Caco-2 (cell line): ENCODE measurements at regions not wholly inside any gene's neighbourhood (a gene's known extent, or its start where the extent isn't known, plus 50 kb on each side); places are given as distances from the start of the nearest gene placed in this dataset.

Source experiments
- BruUV-seq: library from RNA; stranded (reverse); fragments of 400-500 nt; replicated peaks from 2 replicates; lab custom pipeline; 2021; lab: Mats Ljungman, UMichigan
- CTCF ChIA-PET: fragments of 300-600 bp; sonication (Branson Sonifier 250); formaldehyde crosslinking; loops from one replicate; lab custom pipeline; 2022; ENCODE audit warnings: antibody characterized with exemption; lab: Charles Lee
- POLR2A ChIA-PET: fragments of 300-600 bp; sonication (Branson Sonifier 250); formaldehyde crosslinking; loops from one replicate; lab custom pipeline; 2022; ENCODE audit warnings: antibody characterized with exemption; lab: Charles Lee
- DNase-seq, 2 experiments: peaks; one replicate each; pipeline versions ENCODE4 v3.0.0 to v3.0.0-alpha.2; 2020 to 2022
- H3K27me3 ChIP-seq: replicated peaks from 2 replicates; pipeline ENCODE4 v1.6.0; 2011; ENCODE audit warnings: low read length; ENCODE audit not compliant: control insufficient read depth, insufficient read depth
- H3K36me3 ChIP-seq: 2 replicates; pipeline ENCODE4 v1.5.1; 2011; ENCODE audit warnings: low read length; ENCODE audit not compliant: control insufficient read depth, insufficient read depth
- H3K4me1 ChIP-seq: fragments of 250-450 bp; sonication (Bioruptor Pico); 2 replicates; pipeline ENCODE4 v1.5.1; 2020; ENCODE audit warnings: mild to moderate bottlenecking
- H3K4me3 ChIP-seq: 2 replicates; pipeline ENCODE4 v1.5.1; 2011; ENCODE audit warnings: low read depth, mild to moderate bottlenecking, control low read depth, low read length
- H3K9me3 ChIP-seq: fragments of 250-450 bp; sonication (Bioruptor Pico); 2 replicates; pipeline ENCODE4 v1.5.1; 2020; ENCODE audit warnings: mild to moderate bottlenecking, moderate library complexity
- H3K27ac Mint-ChIP-seq: one replicate; pipeline ENCODE4 v1.8.0; 2022; ENCODE audit warnings: mixed read lengths; ENCODE audit not compliant: unreplicated experiment
- H3K27me3 Mint-ChIP-seq: one replicate; pipeline ENCODE4 v1.8.0; 2022; ENCODE audit warnings: mixed read lengths; ENCODE audit not compliant: insufficient read depth, unreplicated experiment
- H3K36me3 Mint-ChIP-seq: one replicate; pipeline ENCODE4 v1.8.0; 2022; ENCODE audit warnings: mild to moderate bottlenecking, mixed read lengths; ENCODE audit not compliant: insufficient read depth, unreplicated experiment
- H3K4me1 Mint-ChIP-seq: one replicate; pipeline ENCODE4 v1.8.0; 2022; ENCODE audit warnings: low read depth, mixed read lengths; ENCODE audit not compliant: unreplicated experiment
- H3K4me3 Mint-ChIP-seq: one replicate; pipeline ENCODE4 v1.8.0; 2022; ENCODE audit warnings: mild to moderate bottlenecking, moderate library complexity, mixed read lengths; ENCODE audit not compliant: unreplicated experiment
- H3K9me3 Mint-ChIP-seq: one replicate; pipeline ENCODE4 v1.8.0; 2022; ENCODE audit warnings: mixed read lengths; ENCODE audit not compliant: unreplicated experiment
- intact Hi-C: fragments of 100-400 bp; cut with micrococcal nuclease; formaldehyde crosslinking; loops from one replicate; pipeline ENCODE4 v1.10.0; 2022; ENCODE audit not compliant: unreplicated experiment
- TF ChIP-seq, protein P1 (sequence below), 2 experiments: fragments of 200-600 bp in 1 of 2; IDR thresholded peaks; 1 replicate in 1 of 2; 2 replicates in 1 of 2; pipeline versions ENCODE4 v1.5.1 to v1.8.0; 2011 to 2022; ENCODE audit warnings: antibody characterized with exemption in 1 of 2, control low read depth in 1 of 2, inconsistent platforms in 1 of 2, low read depth in 1 of 2, low read length in 1 of 2, mild to moderate bottlenecking in 1 of 2, moderate library complexity in 1 of 2; ENCODE audit not compliant: insufficient read depth in 1 of 2, severe bottlenecking in 1 of 2, unreplicated experiment in 1 of 2

DNA sequence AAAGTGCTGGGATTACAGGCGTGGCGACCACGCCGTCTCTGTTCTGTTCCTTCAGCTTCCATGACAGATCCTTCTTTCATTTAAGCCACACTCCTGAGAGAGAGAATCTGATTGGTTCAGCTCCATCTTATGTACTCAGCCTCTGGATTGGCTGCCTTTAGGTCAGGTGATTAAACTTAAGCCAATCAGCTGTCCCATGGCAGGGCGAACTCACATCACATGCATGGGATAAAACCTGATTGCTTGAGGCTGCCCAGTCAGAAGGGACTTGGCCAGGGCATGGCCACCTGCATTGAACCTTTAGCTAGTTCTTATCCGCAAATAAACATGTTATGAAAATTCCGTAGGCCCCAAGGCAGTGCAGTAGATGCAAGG, 274.2 kb downstream of the SUDS3 start:
- BruUV-seq: no TSS peak
- Histone ChIP-seq H3K9me3 (no peaks in the 10 kb centered on the region), H3K4me1 (no peaks in the 10 kb centered on the region), H3K4me3 (no peak overlapping the region), H3K27me3 (no peaks in the 10 kb centered on the region), H3K36me3 (no peaks in the 10 kb centered on the region)
- Mint-ChIP-seq H3K9me3 (peaks cover 3% of the 10 kb centered on the region), H3K36me3 (no peaks in the 10 kb centered on the region), H3K4me1 (no peaks in the 10 kb centered on the region), H3K4me3 (no peak overlapping the region), H3K27me3 (peaks cover 7% of the 10 kb centered on the region), H3K27ac (no peak overlapping the region)
- ChIA-PET POLR2A (no interaction called here), CTCF (no interaction called here)
- TF ChIP-seq, protein P1, sequence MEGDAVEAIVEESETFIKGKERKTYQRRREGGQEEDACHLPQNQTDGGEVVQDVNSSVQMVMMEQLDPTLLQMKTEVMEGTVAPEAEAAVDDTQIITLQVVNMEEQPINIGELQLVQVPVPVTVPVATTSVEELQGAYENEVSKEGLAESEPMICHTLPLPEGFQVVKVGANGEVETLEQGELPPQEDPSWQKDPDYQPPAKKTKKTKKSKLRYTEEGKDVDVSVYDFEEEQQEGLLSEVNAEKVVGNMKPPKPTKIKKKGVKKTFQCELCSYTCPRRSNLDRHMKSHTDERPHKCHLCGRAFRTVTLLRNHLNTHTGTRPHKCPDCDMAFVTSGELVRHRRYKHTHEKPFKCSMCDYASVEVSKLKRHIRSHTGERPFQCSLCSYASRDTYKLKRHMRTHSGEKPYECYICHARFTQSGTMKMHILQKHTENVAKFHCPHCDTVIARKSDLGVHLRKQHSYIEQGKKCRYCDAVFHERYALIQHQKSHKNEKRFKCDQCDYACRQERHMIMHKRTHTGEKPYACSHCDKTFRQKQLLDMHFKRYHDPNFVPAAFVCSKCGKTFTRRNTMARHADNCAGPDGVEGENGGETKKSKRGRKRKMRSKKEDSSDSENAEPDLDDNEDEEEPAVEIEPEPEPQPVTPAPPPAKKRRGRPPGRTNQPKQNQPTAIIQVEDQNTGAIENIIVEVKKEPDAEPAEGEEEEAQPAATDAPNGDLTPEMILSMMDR (IDR thresholded peaks at IDR 0.05; ENCODE audit: insufficient read depth in 1 of 2, low read depth in 1 of 2, low read length in 1 of 2, severe bottlenecking in 1 of 2, unreplicated experiment in 1 of 2): no peak
- DNase-seq: no peak
- intact Hi-C loops: no loop called here

DNA sequence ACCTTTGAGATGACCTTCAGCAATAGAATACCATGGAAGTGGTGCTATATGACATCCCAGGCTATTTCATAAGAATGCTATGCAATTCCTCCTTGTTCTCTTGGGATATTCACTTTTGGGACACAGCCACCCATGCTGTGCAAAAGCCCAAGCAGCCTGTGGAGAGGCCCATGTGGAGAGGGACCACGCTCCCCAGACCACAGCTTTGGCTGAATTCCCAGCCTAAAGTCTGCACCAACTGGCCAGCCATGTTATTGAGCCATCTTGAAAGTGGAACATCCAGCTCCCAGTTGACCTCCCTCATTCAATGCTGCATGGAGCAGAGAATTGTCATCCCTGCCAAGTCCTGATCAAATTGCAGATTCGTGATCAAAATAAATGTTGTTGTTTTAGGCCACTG, 275.1 kb downstream of the SUDS3 start:
- Mint-ChIP-seq H3K4me3 (no peak overlapping the region), H3K4me1 (no peaks in the 10 kb centered on the region), H3K36me3 (no peaks in the 10 kb centered on the region), H3K9me3 (no peaks in the 10 kb centered on the region), H3K27ac (no peak overlapping the region), H3K27me3 (peaks cover 7% of the 10 kb centered on the region)
- H3K27me3 ChIP-seq: no peaks in the 10 kb centered on the region
- intact Hi-C loops: no loop called here
- H3K4me1 ChIP-seq: no peaks in the 10 kb centered on the region
- H3K36me3 ChIP-seq: no peaks in the 10 kb centered on the region
- BruUV-seq: no TSS peak
- CTCF ChIA-PET: no interaction called here
- no peak overlapping the region for H3K4me3 ChIP-seq
- POLR2A ChIA-PET: no interaction called here
- H3K9me3 ChIP-seq: no peaks in the 10 kb centered on the region
- no peak for DNase-seq
- TF ChIP-seq, protein P1 (IDR thresholded peaks at IDR 0.05; ENCODE audit: insufficient read depth in 1 of 2, low read depth in 1 of 2, low read length in 1 of 2, severe bottlenecking in 1 of 2, unreplicated experiment in 1 of 2): no peak

DNA sequence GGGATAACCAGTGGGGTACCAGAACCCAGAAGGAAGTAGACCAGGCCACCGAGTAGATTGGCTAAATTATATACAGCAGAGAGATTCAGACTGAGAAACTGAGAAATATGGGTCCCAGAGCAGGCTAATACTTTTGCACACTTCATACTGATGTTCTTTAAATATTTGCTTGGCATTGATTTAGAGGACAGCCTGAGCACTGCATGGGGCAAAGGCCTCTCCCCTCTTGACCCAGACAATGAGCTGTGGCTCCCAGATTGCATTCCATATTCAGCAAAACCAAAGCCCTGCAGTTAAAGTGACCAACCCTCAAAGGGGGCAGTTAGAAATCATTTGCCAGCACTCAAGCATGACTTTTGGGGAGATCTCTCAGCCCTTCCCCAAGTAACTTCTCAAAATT, 279.2 kb downstream of the SUDS3 start:
- Histone ChIP-seq H3K4me3 (no peak overlapping the region), H3K36me3 (no peaks in the 10 kb centered on the region), H3K4me1 (no peaks in the 10 kb centered on the region), H3K27me3 (no peaks in the 10 kb centered on the region), H3K9me3 (no peaks in the 10 kb centered on the region)
- ChIA-PET POLR2A (no interaction called here), CTCF (no interaction called here)
- H3K4me3 Mint-ChIP-seq: no peak overlapping the region
- intact Hi-C loops: no loop called here
- no peaks in the 10 kb centered on the region for H3K4me1 Mint-ChIP-seq
- H3K36me3 Mint-ChIP-seq: no peaks in the 10 kb centered on the region
- no peak overlapping the region for H3K27ac Mint-ChIP-seq
- peaks cover 3% of the 10 kb centered on the region for H3K27me3 Mint-ChIP-seq
- TF ChIP-seq, protein P1 (IDR thresholded peaks at IDR 0.05; ENCODE audit: insufficient read depth in 1 of 2, low read depth in 1 of 2, low read length in 1 of 2, severe bottlenecking in 1 of 2, unreplicated experiment in 1 of 2): no peak
- BruUV-seq: no TSS peak
- H3K9me3 Mint-ChIP-seq: no peaks in the 10 kb centered on the region
- DNase-seq: no peak
